OCI-LY7 (cell line): ENCODE measurements at regions not wholly inside any gene's neighbourhood (a gene's known extent, or its start where the extent isn't known, plus 50 kb on each side); places are given as distances from the start of the nearest gene placed in this dataset.

ENCODE experiments used
- CTCF ChIP-seq: fragments of 200-600 bp; sonication (generic); conservative IDR thresholded peaks from 2 replicates; pipeline ENCODE4 v1.5.1; 2014; ENCODE audit warnings: mild to moderate bottlenecking, antibody characterized with exemption, low read length, moderate library complexity, mixed read lengths
- EZH2phosphoT487 ChIP-seq: fragments of 200-600 bp; sonication (generic); IDR thresholded peaks from 2 replicates; pipeline ENCODE4 v1.6.1; 2018; ENCODE audit warnings: low read depth, borderline replicate concordance, mild to moderate bottlenecking, mixed run types, antibody characterized with exemption, low read length, moderate library complexity, mixed read lengths

GRCh38 chr5:61731946-61732314, 399.9 kb downstream of the ZSWIM6 start:
- TF ChIP-seq CTCF (no peak), EZH2phosphoT487 (no peak)
